ENCODE measurements at regions not wholly inside any gene's neighbourhood (a gene's known extent, or its start where the extent isn't known, plus 50 kb on each side); places are given as distances from the start of the nearest gene placed in this dataset.

DNA sequence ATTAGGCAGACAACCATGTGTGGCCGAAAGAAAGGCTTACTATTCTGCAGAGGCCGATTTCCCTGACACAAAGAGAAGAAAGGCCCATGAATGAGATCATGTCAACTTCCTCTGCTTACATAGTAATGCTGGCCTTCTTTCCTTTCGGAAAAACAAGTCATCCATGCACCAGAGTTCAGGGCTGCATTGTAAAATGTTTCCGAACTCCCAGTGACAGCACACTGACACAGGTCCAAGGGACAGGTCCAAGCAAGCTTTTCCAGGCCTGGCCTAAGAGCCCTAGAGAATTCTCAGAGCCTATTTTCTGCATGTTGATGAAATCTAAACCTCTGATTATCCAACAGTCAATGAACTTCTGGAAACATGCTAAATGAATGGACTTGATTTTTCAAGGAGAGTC lies 140.9 kb downstream of the ZNF608 start:
- TF ChIP-seq, protein P1, sequence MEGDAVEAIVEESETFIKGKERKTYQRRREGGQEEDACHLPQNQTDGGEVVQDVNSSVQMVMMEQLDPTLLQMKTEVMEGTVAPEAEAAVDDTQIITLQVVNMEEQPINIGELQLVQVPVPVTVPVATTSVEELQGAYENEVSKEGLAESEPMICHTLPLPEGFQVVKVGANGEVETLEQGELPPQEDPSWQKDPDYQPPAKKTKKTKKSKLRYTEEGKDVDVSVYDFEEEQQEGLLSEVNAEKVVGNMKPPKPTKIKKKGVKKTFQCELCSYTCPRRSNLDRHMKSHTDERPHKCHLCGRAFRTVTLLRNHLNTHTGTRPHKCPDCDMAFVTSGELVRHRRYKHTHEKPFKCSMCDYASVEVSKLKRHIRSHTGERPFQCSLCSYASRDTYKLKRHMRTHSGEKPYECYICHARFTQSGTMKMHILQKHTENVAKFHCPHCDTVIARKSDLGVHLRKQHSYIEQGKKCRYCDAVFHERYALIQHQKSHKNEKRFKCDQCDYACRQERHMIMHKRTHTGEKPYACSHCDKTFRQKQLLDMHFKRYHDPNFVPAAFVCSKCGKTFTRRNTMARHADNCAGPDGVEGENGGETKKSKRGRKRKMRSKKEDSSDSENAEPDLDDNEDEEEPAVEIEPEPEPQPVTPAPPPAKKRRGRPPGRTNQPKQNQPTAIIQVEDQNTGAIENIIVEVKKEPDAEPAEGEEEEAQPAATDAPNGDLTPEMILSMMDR (IDR thresholded peaks at IDR 0.05), result no peak
- TF ChIP-seq POLR2A (IDR thresholded peaks at IDR 0.05), result no peak

Measured in thyroid gland (tissue), 4 donors.